CD8-positive, alpha-beta memory T cell (primary cell): ENCODE measurements at regions not wholly inside any gene's neighbourhood (a gene's known extent, or its start where the extent isn't known, plus 50 kb on each side); places are given as distances from the start of the nearest gene placed in this dataset.

ENCODE experiments used
- CTCF ChIA-PET: fragments of 350-600 bp; sonication (Branson Sonifier 250); formaldehyde crosslinking; loops from one replicate; lab custom pipeline; 2021; ENCODE audit warnings: antibody characterized with exemption; lab: Charles Lee
- POLR2A ChIA-PET: fragments of 350-600 bp; sonication (Branson Sonifier 250); formaldehyde crosslinking; loops from one replicate; lab custom pipeline; 2021; ENCODE audit warnings: antibody characterized with exemption; lab: Charles Lee
- DNase-seq, 5 donors: peaks; one replicate each; pipeline versions ENCODE4 v3.0.0 to v3.0.0-alpha.2; 2020 to 2022; ENCODE audit warnings: mixed read lengths in 1 of 5
- H3K27ac ChIP-seq: one replicate; pipeline ENCODE4 v1.7.0; 2013; ENCODE audit warnings: low read depth, mild to moderate bottlenecking, low read length, moderate library complexity
- H3K27me3 ChIP-seq: 2 replicates; pipeline ENCODE4 v1.7.0; 2013; ENCODE audit warnings: low read length, mild to moderate bottlenecking; ENCODE audit not compliant: insufficient read depth, poor library complexity, severe bottlenecking
- H3K36me3 ChIP-seq: 2 replicates; pipeline ENCODE4 v1.7.0; 2013; ENCODE audit warnings: mild to moderate bottlenecking, low read length, moderate library complexity; ENCODE audit not compliant: insufficient read depth
- H3K4me1 ChIP-seq: 2 replicates; pipeline ENCODE4 v1.7.0; 2013; ENCODE audit warnings: mild to moderate bottlenecking, low read length, moderate library complexity; ENCODE audit not compliant: insufficient read depth
- H3K4me3 ChIP-seq: 2 replicates; pipeline ENCODE4 v1.7.0; 2013; ENCODE audit warnings: mild to moderate bottlenecking, low read length
- H3K9me3 ChIP-seq: 2 replicates; pipeline ENCODE4 v1.7.0; 2013; ENCODE audit warnings: mild to moderate bottlenecking, low read length
- H3K27ac Mint-ChIP-seq, 8 donors: one replicate each; pipeline ENCODE4 v1.8.0; 2020 to 2021; ENCODE audit warnings: mixed read lengths in 8 of 8, mild to moderate bottlenecking in 6 of 8, inconsistent platforms in 3 of 8, moderate library complexity in 3 of 8
- H3K27me3 Mint-ChIP-seq, 2 donors: one replicate each; pipeline ENCODE4 v1.8.0; 2020 to 2021; ENCODE audit warnings: mixed read lengths in 2 of 2, mild to moderate bottlenecking in 1 of 2, moderate library complexity in 1 of 2
- H3K36me3 Mint-ChIP-seq, 3 donors: one replicate each; pipeline ENCODE4 v1.8.0; 2020 to 2021; ENCODE audit warnings: mixed read lengths in 3 of 3, inconsistent platforms in 1 of 3, mild to moderate bottlenecking in 1 of 3
- H3K4me1 Mint-ChIP-seq, 3 donors: one replicate each; pipeline ENCODE4 v1.8.0; 2020 to 2021; ENCODE audit warnings: mixed read lengths in 3 of 3, inconsistent platforms in 1 of 3, mild to moderate bottlenecking in 1 of 3
- H3K4me3 Mint-ChIP-seq, 7 donors: one replicate each; pipeline ENCODE4 v1.8.0; 2020 to 2021; ENCODE audit warnings: mixed read lengths in 7 of 7, mild to moderate bottlenecking in 6 of 7, moderate library complexity in 4 of 7, inconsistent platforms in 2 of 7
- H3K9me3 Mint-ChIP-seq, 5 donors: one replicate each; pipeline ENCODE4 v1.8.0; 2020 to 2022; ENCODE audit warnings: mixed read lengths in 5 of 5, mild to moderate bottlenecking in 3 of 5, moderate library complexity in 2 of 5, inconsistent platforms in 1 of 5

GRCh38 chr3:480070-480469, 283.5 kb downstream of the CHL1 start:
- no peaks in the 10 kb centered on the region for H3K27me3 ChIP-seq
- Mint-ChIP-seq H3K36me3 (no peaks in the 10 kb centered on the region), H3K9me3 (peaks cover 10 to 23% (median 17%) of the 10 kb centered on the region in 5 donors), H3K4me1 (no peaks in the 10 kb centered on the region), H3K4me3 (no peak overlapping the region), H3K27me3 (no peaks in the 10 kb centered on the region), H3K27ac (no peak overlapping the region)
- no peaks in the 10 kb centered on the region for H3K4me1 ChIP-seq
- H3K9me3 ChIP-seq = no peaks in the 10 kb centered on the region
- no peak overlapping the region for H3K27ac ChIP-seq
- no peak overlapping the region for H3K4me3 ChIP-seq
- DNase-seq = no peak
- POLR2A ChIA-PET = no interaction called here
- H3K36me3 ChIP-seq = no peaks in the 10 kb centered on the region
- CTCF ChIA-PET = no interaction called here

- no peak overlapping the region for H3K4me3 ChIP-seq
- CTCF ChIA-PET = no interaction called here
- H3K4me3 Mint-ChIP-seq = no peak overlapping the region
These were observed 284.5 kb downstream of the CHL1 start for GRCh38 chr3:481111-481510.

GRCh38 chr3:481680-482079, 285.1 kb downstream of the CHL1 start:
- H3K36me3 ChIP-seq = no peaks in the 10 kb centered on the region
- Mint-ChIP-seq H3K36me3 (no peaks in the 10 kb centered on the region), H3K9me3 (peaks cover 7 to 21% (median 12%) of the 10 kb centered on the region in 5 donors), H3K27ac (no peak overlapping the region), H3K4me1 (no peaks in the 10 kb centered on the region), H3K27me3 (no peaks in the 10 kb centered on the region), H3K4me3 (no peak overlapping the region)
- no peak for DNase-seq
- H3K4me1 ChIP-seq = no peaks in the 10 kb centered on the region
- ChIA-PET CTCF (no interaction called here), POLR2A (no interaction called here)
- H3K9me3 ChIP-seq = no peaks in the 10 kb centered on the region
- H3K4me3 ChIP-seq = no peak overlapping the region
- no peak overlapping the region for H3K27ac ChIP-seq
- no peaks in the 10 kb centered on the region for H3K27me3 ChIP-seq

More at GRCh38 chr3:481111-481510, 284.5 kb downstream of the CHL1 start:
- no peaks in the 10 kb centered on the region for H3K36me3 ChIP-seq
- no peaks in the 10 kb centered on the region for H3K4me1 Mint-ChIP-seq
- H3K36me3 Mint-ChIP-seq = no peaks in the 10 kb centered on the region
- no peaks in the 10 kb centered on the region for H3K4me1 ChIP-seq
- no peaks in the 10 kb centered on the region for H3K27me3 ChIP-seq
- H3K9me3 ChIP-seq = no peaks in the 10 kb centered on the region
- H3K27ac Mint-ChIP-seq = no peak overlapping the region
- H3K27ac ChIP-seq = no peak overlapping the region
- POLR2A ChIA-PET = no interaction called here
- no peaks in the 10 kb centered on the region for H3K27me3 Mint-ChIP-seq
- peaks cover 7 to 22% (median 16%) of the 10 kb centered on the region in 5 donors for H3K9me3 Mint-ChIP-seq
- no peak for DNase-seq

GRCh38 chr3:482479-482878, 285.9 kb downstream of the CHL1 start:
- H3K27ac ChIP-seq = no peak overlapping the region
- no peaks in the 10 kb centered on the region for H3K27me3 ChIP-seq
- H3K4me3 ChIP-seq = no peak overlapping the region
- peaks cover 6 to 15% (median 12%) of the 10 kb centered on the region in 5 donors for H3K9me3 Mint-ChIP-seq
- POLR2A ChIA-PET = no interaction called here
- H3K27ac Mint-ChIP-seq = no peak overlapping the region
- no peaks in the 10 kb centered on the region for H3K27me3 Mint-ChIP-seq
- CTCF ChIA-PET = no interaction called here
- no peaks in the 10 kb centered on the region for H3K36me3 Mint-ChIP-seq
- no peak for DNase-seq
- H3K4me3 Mint-ChIP-seq = no peak overlapping the region
- no peaks in the 10 kb centered on the region for H3K36me3 ChIP-seq
- H3K9me3 ChIP-seq = no peaks in the 10 kb centered on the region
- H3K4me1 Mint-ChIP-seq = no peaks in the 10 kb centered on the region
- H3K4me1 ChIP-seq = no peaks in the 10 kb centered on the region

GRCh38 chr3:484341-484740, 287.8 kb downstream of the CHL1 start:
- H3K4me3 ChIP-seq = no peak overlapping the region
- H3K4me3 Mint-ChIP-seq = no peak overlapping the region
- CTCF ChIA-PET = no interaction called here
- H3K36me3 ChIP-seq = no peaks in the 10 kb centered on the region
- H3K27me3 ChIP-seq = no peaks in the 10 kb centered on the region
- peaks cover 2 to 9% (median 8%) of the 10 kb centered on the region in 5 donors for H3K9me3 Mint-ChIP-seq
- POLR2A ChIA-PET = no interaction called here
- no peak overlapping the region for H3K27ac Mint-ChIP-seq
- H3K36me3 Mint-ChIP-seq = no peaks in the 10 kb centered on the region
- no peaks in the 10 kb centered on the region for H3K4me1 ChIP-seq
- H3K9me3 ChIP-seq = no peaks in the 10 kb centered on the region
- H3K27ac ChIP-seq = no peak overlapping the region
- no peaks in the 10 kb centered on the region for H3K27me3 Mint-ChIP-seq
- H3K4me1 Mint-ChIP-seq = no peaks in the 10 kb centered on the region
- no peak for DNase-seq

- H3K36me3 Mint-ChIP-seq = no peaks in the 10 kb centered on the region
- Histone ChIP-seq H3K4me1 (no peaks in the 10 kb centered on the region), H3K27ac (no peak overlapping the region), H3K36me3 (no peaks in the 10 kb centered on the region), H3K27me3 (no peaks in the 10 kb centered on the region), H3K9me3 (no peaks in the 10 kb centered on the region), H3K4me3 (no peak overlapping the region)
- no peak overlapping the region for H3K27ac Mint-ChIP-seq
- ChIA-PET POLR2A (no interaction called here), CTCF (no interaction called here)
- no peaks in the 10 kb centered on the region for H3K27me3 Mint-ChIP-seq
- no peak overlapping the region for H3K4me3 Mint-ChIP-seq
- no peaks in the 10 kb centered on the region for H3K4me1 Mint-ChIP-seq
- DNase-seq = no peak
- peaks cover 0 to 9% (median 3%) of the 10 kb centered on the region in 5 donors for H3K9me3 Mint-ChIP-seq
These were observed 291.1 kb downstream of the CHL1 start for GRCh38 chr3:487614-488013.

GRCh38 chr3:492586-493316, 296.2 kb downstream of the CHL1 start:
- H3K36me3 Mint-ChIP-seq = no peaks in the 10 kb centered on the region
- H3K27ac ChIP-seq = no peak overlapping the region
- no peak overlapping the region for H3K4me3 Mint-ChIP-seq
- H3K27me3 ChIP-seq = no peaks in the 10 kb centered on the region
- CTCF ChIA-PET = no interaction called here
- DNase-seq = no peak
- H3K9me3 Mint-ChIP-seq = peaks cover 1 to 20% (median 3%) of the 10 kb centered on the region in 5 donors
- no peak overlapping the region for H3K4me3 ChIP-seq
- no peaks in the 10 kb centered on the region for H3K4me1 ChIP-seq
- H3K9me3 ChIP-seq = no peaks in the 10 kb centered on the region
- H3K27me3 Mint-ChIP-seq = no peaks in the 10 kb centered on the region
- H3K27ac Mint-ChIP-seq = no peak overlapping the region
- no peaks in the 10 kb centered on the region for H3K4me1 Mint-ChIP-seq
- H3K36me3 ChIP-seq = no peaks in the 10 kb centered on the region
- POLR2A ChIA-PET = no interaction called here

- H3K27ac ChIP-seq = no peak overlapping the region
- Mint-ChIP-seq H3K9me3 (peaks cover 2 to 20% (median 3%) of the 10 kb centered on the region in 5 donors), H3K27me3 (no peaks in the 10 kb centered on the region), H3K27ac (no peak overlapping the region), H3K36me3 (no peaks in the 10 kb centered on the region), H3K4me3 (no peak overlapping the region), H3K4me1 (no peaks in the 10 kb centered on the region)
- POLR2A ChIA-PET = no interaction called here
- H3K4me1 ChIP-seq = no peaks in the 10 kb centered on the region
- no peaks in the 10 kb centered on the region for H3K27me3 ChIP-seq
- CTCF ChIA-PET = no interaction called here
- no peak overlapping the region for H3K4me3 ChIP-seq
- H3K9me3 ChIP-seq = no peaks in the 10 kb centered on the region
- H3K36me3 ChIP-seq = no peaks in the 10 kb centered on the region
- no peak for DNase-seq
These were observed 297.6 kb downstream of the CHL1 start for GRCh38 chr3:494190-494589.
